Fibroblast of pulmonary artery (primary cell): ENCODE measurements at regions not wholly inside any gene's neighbourhood (a gene's known extent, or its start where the extent isn't known, plus 50 kb on each side); places are given as distances from the start of the nearest gene placed in this dataset.

Experiments used
- DNase-seq: peaks from one replicate; pipeline ENCODE4 v3.0.0-alpha.2; 2010; ENCODE audit warnings: low read depth
- H3K4me3 ChIP-seq: replicated peaks from 2 replicates; pipeline ENCODE4 v1.5.1; 2011; ENCODE audit warnings: low read depth, mild to moderate bottlenecking, control low read depth, low read length, moderate library complexity
- TF ChIP-seq, protein P1 (sequence below): IDR thresholded peaks from 2 replicates; pipeline ENCODE4 v1.5.1; 2011; ENCODE audit warnings: mild to moderate bottlenecking, control low read depth, low read length, inconsistent platforms; ENCODE audit errors: missing control alignments

DNA sequence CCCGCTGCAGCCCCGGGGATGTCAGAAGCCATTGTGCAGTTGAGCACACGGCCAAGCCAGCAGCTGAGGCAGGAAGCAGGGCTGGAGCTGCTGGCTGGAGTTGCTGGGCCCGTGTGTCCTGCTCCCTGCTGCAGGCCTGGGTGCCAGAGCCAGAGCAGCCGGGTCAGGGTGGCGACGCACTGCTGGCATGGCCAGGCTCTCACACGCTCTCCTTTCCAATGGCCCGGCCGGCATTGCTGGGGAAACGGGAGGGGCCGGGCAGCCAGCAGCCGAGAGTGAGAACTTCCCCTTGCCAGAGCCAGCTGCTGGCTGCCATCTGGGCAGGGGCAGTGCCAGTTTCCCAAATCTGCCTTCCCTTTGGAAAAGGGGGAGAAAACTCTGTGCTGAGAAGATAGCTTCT lies 82.4 kb upstream of the PROX1 start:
- H3K4me3 ChIP-seq = no peak overlapping the region
- no peak for DNase-seq
- TF ChIP-seq, protein P1, sequence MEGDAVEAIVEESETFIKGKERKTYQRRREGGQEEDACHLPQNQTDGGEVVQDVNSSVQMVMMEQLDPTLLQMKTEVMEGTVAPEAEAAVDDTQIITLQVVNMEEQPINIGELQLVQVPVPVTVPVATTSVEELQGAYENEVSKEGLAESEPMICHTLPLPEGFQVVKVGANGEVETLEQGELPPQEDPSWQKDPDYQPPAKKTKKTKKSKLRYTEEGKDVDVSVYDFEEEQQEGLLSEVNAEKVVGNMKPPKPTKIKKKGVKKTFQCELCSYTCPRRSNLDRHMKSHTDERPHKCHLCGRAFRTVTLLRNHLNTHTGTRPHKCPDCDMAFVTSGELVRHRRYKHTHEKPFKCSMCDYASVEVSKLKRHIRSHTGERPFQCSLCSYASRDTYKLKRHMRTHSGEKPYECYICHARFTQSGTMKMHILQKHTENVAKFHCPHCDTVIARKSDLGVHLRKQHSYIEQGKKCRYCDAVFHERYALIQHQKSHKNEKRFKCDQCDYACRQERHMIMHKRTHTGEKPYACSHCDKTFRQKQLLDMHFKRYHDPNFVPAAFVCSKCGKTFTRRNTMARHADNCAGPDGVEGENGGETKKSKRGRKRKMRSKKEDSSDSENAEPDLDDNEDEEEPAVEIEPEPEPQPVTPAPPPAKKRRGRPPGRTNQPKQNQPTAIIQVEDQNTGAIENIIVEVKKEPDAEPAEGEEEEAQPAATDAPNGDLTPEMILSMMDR = no peak

DNA sequence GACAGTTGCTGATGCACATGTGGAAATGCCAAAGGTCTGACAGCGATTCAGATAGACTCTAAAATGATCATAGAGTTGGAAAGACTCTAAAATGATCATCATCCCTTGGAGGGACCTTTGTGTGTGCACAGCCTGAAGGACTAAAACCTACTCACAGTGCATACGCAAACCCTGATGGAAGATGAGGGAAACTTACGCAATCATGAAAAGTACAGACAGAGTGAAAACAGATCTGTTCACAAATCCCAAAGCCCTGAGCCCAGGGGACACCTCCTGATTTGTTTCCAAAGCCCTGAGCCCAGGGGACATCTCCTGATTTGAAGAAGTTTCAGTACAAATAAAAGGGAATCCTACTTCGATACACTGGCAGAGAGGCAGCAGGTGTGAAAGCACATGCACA lies 79.3 kb upstream of the PROX1 start:
- H3K4me3 ChIP-seq = no peak overlapping the region
- TF ChIP-seq, protein P1 = no peak

DNA sequence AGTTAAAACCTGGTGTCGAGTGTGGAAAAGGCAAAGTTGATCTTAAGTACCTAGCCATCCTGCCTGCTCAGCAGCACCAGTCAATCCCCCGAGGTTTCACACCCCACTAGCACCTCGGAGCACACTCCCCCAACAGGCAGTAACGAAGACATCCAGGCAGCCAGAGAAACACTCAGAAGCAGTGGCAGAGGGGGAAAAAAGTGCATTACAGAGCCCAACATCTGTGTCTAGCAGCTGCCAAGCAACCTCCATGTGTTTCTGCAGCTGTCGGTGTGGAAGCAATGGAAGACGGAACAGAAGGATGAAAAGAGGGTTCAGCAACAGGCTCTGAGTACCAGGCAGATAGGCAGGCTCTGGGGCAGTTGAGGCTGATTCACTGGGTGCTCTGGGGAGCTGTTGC lies 73.4 kb upstream of the PROX1 start:
- TF ChIP-seq, protein P1 = no peak
- no peak overlapping the region for H3K4me3 ChIP-seq
- DNase-seq = no peak

More for the DNA sequence above, 79.3 kb upstream of the PROX1 start:
- DNase-seq = no peak

DNA sequence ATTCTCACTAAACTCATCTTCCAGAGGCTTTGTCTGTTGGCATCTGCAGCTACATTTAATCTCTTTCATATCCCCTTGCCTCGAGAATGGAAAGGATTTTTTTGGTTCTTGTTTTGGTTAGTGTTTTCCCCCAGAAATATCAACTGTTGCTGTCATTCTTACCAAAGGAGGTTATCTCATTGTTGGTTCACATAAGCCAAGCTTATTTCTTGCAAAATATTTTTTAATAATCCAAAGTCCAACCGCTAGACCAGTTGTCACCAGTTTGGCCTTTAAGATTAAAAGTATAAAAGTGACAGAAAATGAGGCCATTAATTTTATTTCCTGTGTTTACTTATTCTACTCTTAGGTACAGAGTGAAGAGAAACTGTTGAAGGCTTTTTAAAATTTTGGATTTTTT lies 66.5 kb upstream of the PROX1 start:
- DNase-seq = no peak
- H3K4me3 ChIP-seq = no peak overlapping the region
- TF ChIP-seq, protein P1 = no peak

DNA sequence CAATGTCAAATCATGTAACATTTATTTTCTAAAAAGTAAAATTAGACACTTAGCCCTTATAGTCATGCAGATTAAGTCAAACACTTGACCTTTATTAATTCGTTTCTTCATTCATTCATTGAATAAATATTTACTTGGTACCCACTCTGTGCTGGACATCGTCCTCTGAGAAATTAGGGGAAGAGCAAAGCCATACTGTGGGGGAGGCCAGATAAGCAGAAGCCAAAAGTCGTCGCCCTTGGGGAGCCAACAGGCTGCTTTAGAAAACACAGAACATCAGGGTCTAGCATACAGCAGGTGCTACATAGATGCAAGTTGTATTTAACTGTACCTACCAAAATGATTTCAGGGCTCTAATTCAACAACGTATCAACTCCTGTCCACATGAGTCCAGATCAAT lies 66.1 kb upstream of the PROX1 start:
- DNase-seq = no peak
- TF ChIP-seq, protein P1 = no peak
- H3K4me3 ChIP-seq = no peak overlapping the region

DNA sequence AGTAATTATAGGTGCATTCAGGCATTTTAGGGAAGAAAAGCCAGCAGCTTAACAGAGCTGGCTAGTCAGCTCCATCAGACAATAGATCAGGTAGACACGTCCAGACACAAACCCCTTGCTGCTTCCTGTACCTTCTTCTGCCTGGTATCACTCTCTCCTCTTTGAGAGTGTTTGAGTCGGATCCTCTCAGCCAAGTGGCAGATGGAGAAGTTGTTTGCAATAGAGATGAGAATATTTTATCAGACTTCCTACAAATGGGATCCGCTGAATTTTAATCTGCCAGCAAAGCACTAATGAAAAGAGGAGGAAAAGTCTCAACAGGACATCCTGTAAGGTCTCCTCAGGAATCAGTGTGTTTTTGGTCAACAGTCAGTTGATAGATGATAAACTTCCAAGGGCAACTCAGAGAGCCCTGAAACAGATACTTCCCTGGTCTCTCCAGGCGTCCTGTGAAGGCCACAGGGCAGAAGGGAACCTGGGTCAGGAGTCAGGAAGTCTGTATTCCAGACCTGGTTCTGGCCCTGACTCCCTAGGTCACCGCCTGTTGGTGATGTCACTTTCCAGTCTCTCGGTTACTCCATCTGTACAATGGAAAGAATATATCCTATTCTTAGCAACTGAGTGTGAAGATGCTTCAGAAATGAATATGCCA lies 62.1 kb upstream of the PROX1 start:
- H3K4me3 ChIP-seq = no peak overlapping the region
- TF ChIP-seq, protein P1 = no peak
- no peak for DNase-seq

DNA sequence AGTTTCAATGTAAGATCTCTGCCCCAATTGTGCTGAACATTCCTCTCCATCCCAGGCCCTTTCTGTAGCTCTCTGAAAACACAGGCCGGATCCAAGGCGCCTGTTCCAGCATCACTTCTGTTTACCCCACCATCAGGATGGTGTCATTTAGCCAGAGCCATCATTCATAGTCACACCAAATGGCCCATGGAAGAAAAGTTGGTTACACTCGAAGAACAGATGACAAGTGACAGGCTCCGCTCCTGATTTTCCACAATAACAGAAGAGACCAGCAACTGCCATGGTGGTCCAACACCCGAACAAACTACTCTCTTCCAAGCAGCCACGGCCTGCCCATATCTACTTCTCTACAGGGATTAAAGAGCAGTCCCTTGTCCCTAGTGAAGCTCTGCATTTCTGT lies 59.9 kb upstream of the PROX1 start:
- no peak for DNase-seq
- TF ChIP-seq, protein P1 = no peak
- H3K4me3 ChIP-seq = no peak overlapping the region
